ENCODE measurements at regions not wholly inside any gene's neighbourhood (a gene's known extent, or its start where the extent isn't known, plus 50 kb on each side); places are given as distances from the start of the nearest gene placed in this dataset.

- Histone ChIP-seq H3K9me1 (ENCODE audit: insufficient read depth, low read length) (no peaks in the 10 kb centered on the region), H2BK20ac (ENCODE audit: low read depth, low read length) (no peak overlapping the region), H3K9ac (ENCODE audit: low read depth, low read length) (no peak overlapping the region), H3K14ac (replicated peaks; ENCODE audit: low read depth, low read length) (no peak overlapping the region), H3K18ac (ENCODE audit: low read depth, low read length) (no peak overlapping the region), H2BK120ac (ENCODE audit: low read depth, low read length) (no peak overlapping the region), H3K79me1 (ENCODE audit: low read depth in 1 of 2, low read length in 2 of 2) (no peaks in the 10 kb centered on the region), H3K23ac (ENCODE audit: low read depth, low read length) (no peak overlapping the region), H3K4me3 (ENCODE audit: insufficient read depth, low read depth, low read length) (no peak overlapping the region), H4K91ac (ENCODE audit: insufficient read depth, low read depth, low read length) (no peak overlapping the region), H3K9me3 (ENCODE audit: control insufficient read depth, insufficient read depth, low read length) (no peaks in the 10 kb centered on the region), H3K56ac (ENCODE audit: extremely low read depth, insufficient read depth, low read length) (no peak overlapping the region), H2BK5ac (ENCODE audit: low read depth, low read length, poor library complexity, severe bottlenecking) (no peak overlapping the region), H4K8ac (ENCODE audit: low read depth in 2 of 2, low read length in 2 of 2) (no peak overlapping the region), H2AK9ac (replicated peaks; ENCODE audit: low read depth, low read length, poor library complexity) (no peak overlapping the region), H2AFZ (replicated peaks; ENCODE audit: low read length, poor library complexity) (no peak overlapping the region), H3K4me1 (ENCODE audit: control insufficient read depth, insufficient read depth, low read length) (no peaks in the 10 kb centered on the region), H4K20me1 (ENCODE audit: insufficient read depth, low read length) (no peaks in the 10 kb centered on the region), H3K27ac (ENCODE audit: insufficient read depth, low read length) (no peak overlapping the region), H3K27me3 (ENCODE audit: control insufficient read depth, insufficient read depth, low read length) (no peaks in the 10 kb centered on the region), H4K5ac (ENCODE audit: low read depth, low read length) (no peak overlapping the region), H2BK15ac (ENCODE audit: low read depth, low read length) (no peak overlapping the region), H2AK5ac (ENCODE audit: low read depth, low read length) (no peak overlapping the region), H3K36me3 (ENCODE audit: control insufficient read depth, insufficient read depth, low read length) (no peaks in the 10 kb centered on the region), H3K4me2 (ENCODE audit: low read depth, low read length) (no peak overlapping the region), H3K4ac (ENCODE audit: low read depth, low read length) (no peak overlapping the region)
- in situ Hi-C loops (cut with MboI; ENCODE audit: low sequenced_read_pairs) = no loop called here
- intact Hi-C loops (cut with micrococcal nuclease) = no loop called here
- no peak for DNase-seq
- no peak for ATAC-seq (ENCODE audit: low read depth)
- POLR2A ChIA-PET (ENCODE audit: unreplicated experiment) = no interaction called here
- WGBS, 2 experiments (ENCODE audit: extremely low coverage in 2 of 2, insufficient read length in 1 of 2) = 11% methylated on average over 1 of the region's 5 CpGs; no CpG with 5 or more reads in 1 of the 2 experiments
- dilution Hi-C loops (cut with HindIII; ENCODE audit: low sequenced_read_pairs, unreplicated experiment) = no loop called here
- no peak for TF ChIP-seq MAFK (IDR thresholded peaks at IDR 0.05; ENCODE audit: low read depth, low read length)
- no peak for TF ChIP-seq CTCF (conservative IDR thresholded peaks at IDR 0.05; ENCODE audit: low read depth, low read length)
- TF ChIP-seq SMC3 (IDR thresholded peaks at IDR 0.05; ENCODE audit: low read depth, low read length) = no peak
- TF ChIP-seq MAZ (IDR thresholded peaks at IDR 0.05; ENCODE audit: borderline replicate concordance, low read depth, low read length) = no peak
- no peak for TF ChIP-seq MXI1 (IDR thresholded peaks at IDR 0.05; ENCODE audit: borderline replicate concordance, low read depth, low read length)
- TF ChIP-seq RCOR1 (IDR thresholded peaks at IDR 0.05; ENCODE audit: insufficient replicate concordance, low read length) = no peak
- no peak for TF ChIP-seq CEBPB (IDR thresholded peaks at IDR 0.05; ENCODE audit: low read depth, low read length)
- no peak for TF ChIP-seq NFE2L2 (IDR thresholded peaks at IDR 0.05; ENCODE audit: low read depth, low read length)
- TF ChIP-seq BHLHE40 (IDR thresholded peaks at IDR 0.05; ENCODE audit: low read depth, low read length) = no peak
- TF ChIP-seq POLR2A (IDR thresholded peaks at IDR 0.05; ENCODE audit: low read depth, low read length) = no peak
- TF ChIP-seq USF2 (IDR thresholded peaks at IDR 0.05; ENCODE audit: low read depth, low read length) = no peak
- TF ChIP-seq FOS (IDR thresholded peaks at IDR 0.05; ENCODE audit: low read depth, low read length) = no peak
- no peak for TF ChIP-seq RFX5 (IDR thresholded peaks at IDR 0.05; ENCODE audit: low read depth, low read length)
- no peak for TF ChIP-seq RAD21 (IDR thresholded peaks at IDR 0.05; ENCODE audit: low read length)
- no peak for TF ChIP-seq CHD1 (IDR thresholded peaks at IDR 0.05; ENCODE audit: low read depth, low read length)
- TF ChIP-seq ELK1 (IDR thresholded peaks at IDR 0.05; ENCODE audit: borderline replicate concordance, low read depth, low read length) = no peak
- CTCF ChIA-PET = no interaction called here
- no TSS peak for BruUV-seq (replicated peaks)
Observed at GRCh38 chr1:108047085-108047484, 82.1 kb upstream of the VAV3 start.
